ENCODE measurements at regions not wholly inside any gene's neighbourhood (a gene's known extent, or its start where the extent isn't known, plus 50 kb on each side); places are given as distances from the start of the nearest gene placed in this dataset.

DNA sequence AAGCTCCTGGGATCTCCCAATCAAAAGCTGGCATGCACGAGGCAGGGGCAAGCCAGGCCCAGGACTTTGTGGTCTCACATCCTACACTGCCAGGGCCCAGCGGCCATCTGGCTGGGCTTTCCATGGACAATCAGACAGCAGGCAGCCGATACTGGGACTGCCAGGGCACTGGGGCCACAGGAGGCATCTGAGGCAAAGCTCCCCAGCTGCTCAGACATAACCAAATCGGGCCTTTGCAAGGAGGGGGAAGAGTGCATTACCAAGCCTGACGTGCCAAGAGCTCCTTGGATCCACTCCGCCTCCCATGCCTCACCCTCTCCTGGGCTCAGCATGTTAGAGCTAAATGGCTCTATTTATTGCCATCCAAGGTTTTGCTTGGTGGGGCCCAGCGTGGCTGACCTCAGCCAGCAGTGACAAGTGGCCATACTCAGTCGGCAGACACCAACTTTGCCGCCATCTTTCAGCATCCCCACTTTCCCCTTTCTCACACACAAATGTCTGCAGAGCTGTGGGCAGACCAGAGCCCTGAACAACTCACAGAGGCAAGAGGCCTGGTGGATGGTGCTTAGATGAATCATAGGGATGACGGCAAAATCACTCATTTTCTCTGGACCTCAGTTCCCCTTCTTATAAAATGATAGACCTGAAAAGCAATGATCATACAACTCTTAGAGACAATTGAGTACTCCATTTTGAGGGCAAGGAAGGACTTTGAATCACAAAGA, 200.8 kb downstream of the TTC32 start:
- no peaks in the 10 kb centered on the region for H3K36me3 Mint-ChIP-seq (ENCODE audit: low read depth, unreplicated experiment)
- DNase-seq (ENCODE audit: low spot score) = no peak

DNA sequence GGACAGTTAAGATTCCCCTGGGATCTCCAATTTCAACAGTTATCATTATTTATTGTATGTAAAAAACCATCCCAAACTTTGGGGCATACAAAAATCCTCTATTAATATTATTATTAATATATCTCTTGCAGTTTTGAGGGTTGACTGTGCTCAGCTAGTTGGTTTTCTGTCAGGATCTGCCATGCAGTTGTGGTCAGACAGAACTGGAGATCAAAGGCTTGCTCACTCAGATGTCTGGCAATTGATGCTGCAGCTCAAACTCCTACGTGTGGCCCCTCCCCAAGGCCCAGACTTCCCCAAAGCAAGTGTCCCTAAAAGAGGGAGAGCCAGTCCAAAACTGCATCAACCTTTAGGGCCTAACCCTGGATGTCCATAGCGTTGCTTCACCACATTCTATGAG, 204.7 kb downstream of the TTC32 start:
- Mint-ChIP-seq H3K27me3 (ENCODE audit: unreplicated experiment) (peaks cover 13% of the 10 kb centered on the region), H3K4me3 (ENCODE audit: unreplicated experiment) (no peak overlapping the region)
- DNase-seq (ENCODE audit: low spot score) = no peak

More for the DNA sequence above, 200.8 kb downstream of the TTC32 start:
- Mint-ChIP-seq H3K27ac (ENCODE audit: unreplicated experiment) (no peak overlapping the region), H3K9me3 (ENCODE audit: unreplicated experiment) (no peaks in the 10 kb centered on the region), H3K4me1 (ENCODE audit: unreplicated experiment) (peaks cover 3% of the 10 kb centered on the region), H3K4me3 (ENCODE audit: unreplicated experiment) (no peak overlapping the region), H3K27me3 (ENCODE audit: unreplicated experiment) (peaks cover 8% of the 10 kb centered on the region)
- TF ChIP-seq, protein P1, sequence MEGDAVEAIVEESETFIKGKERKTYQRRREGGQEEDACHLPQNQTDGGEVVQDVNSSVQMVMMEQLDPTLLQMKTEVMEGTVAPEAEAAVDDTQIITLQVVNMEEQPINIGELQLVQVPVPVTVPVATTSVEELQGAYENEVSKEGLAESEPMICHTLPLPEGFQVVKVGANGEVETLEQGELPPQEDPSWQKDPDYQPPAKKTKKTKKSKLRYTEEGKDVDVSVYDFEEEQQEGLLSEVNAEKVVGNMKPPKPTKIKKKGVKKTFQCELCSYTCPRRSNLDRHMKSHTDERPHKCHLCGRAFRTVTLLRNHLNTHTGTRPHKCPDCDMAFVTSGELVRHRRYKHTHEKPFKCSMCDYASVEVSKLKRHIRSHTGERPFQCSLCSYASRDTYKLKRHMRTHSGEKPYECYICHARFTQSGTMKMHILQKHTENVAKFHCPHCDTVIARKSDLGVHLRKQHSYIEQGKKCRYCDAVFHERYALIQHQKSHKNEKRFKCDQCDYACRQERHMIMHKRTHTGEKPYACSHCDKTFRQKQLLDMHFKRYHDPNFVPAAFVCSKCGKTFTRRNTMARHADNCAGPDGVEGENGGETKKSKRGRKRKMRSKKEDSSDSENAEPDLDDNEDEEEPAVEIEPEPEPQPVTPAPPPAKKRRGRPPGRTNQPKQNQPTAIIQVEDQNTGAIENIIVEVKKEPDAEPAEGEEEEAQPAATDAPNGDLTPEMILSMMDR (IDR thresholded peaks at IDR 0.05; ENCODE audit: unreplicated experiment) = no peak

DNA sequence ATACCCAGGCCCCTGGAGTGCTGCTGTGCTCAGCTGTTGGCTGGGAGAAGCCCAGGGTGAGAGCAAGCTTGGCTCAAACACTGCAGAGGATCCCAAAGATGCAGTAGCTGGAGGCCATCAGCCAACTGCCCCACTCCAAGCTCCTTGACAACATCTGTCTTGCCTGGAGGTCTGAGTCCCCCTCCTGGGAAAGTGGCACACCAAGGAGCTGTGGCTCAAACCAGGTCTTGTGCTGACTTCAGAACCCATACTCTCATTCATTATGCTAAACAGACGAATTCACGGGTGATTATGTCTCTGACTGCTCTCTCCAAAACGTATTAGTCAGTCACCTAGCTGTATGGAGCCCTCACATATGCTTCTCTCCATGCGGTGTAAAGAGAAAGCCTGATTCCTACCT, 206.1 kb downstream of the TTC32 start:
- H3K4me3 Mint-ChIP-seq (ENCODE audit: unreplicated experiment) = no peak overlapping the region
- DNase-seq (ENCODE audit: low spot score) = no peak
- TF ChIP-seq, protein P1 (IDR thresholded peaks at IDR 0.05; ENCODE audit: unreplicated experiment) = no peak
- H3K27ac Mint-ChIP-seq (ENCODE audit: unreplicated experiment) = no peak overlapping the region
- H3K4me1 Mint-ChIP-seq (ENCODE audit: unreplicated experiment) = no peaks in the 10 kb centered on the region
- H3K36me3 Mint-ChIP-seq (ENCODE audit: low read depth, unreplicated experiment) = no peaks in the 10 kb centered on the region
- peaks cover 13% of the 10 kb centered on the region for H3K27me3 Mint-ChIP-seq (ENCODE audit: unreplicated experiment)
- no peaks in the 10 kb centered on the region for H3K9me3 Mint-ChIP-seq (ENCODE audit: unreplicated experiment)

More for the DNA sequence above, 204.7 kb downstream of the TTC32 start:
- TF ChIP-seq, protein P1 (IDR thresholded peaks at IDR 0.05; ENCODE audit: unreplicated experiment) = no peak
- no peaks in the 10 kb centered on the region for H3K36me3 Mint-ChIP-seq (ENCODE audit: low read depth, unreplicated experiment)
- no peaks in the 10 kb centered on the region for H3K4me1 Mint-ChIP-seq (ENCODE audit: unreplicated experiment)
- H3K9me3 Mint-ChIP-seq (ENCODE audit: unreplicated experiment) = no peaks in the 10 kb centered on the region
- no peak overlapping the region for H3K27ac Mint-ChIP-seq (ENCODE audit: unreplicated experiment)

DNA sequence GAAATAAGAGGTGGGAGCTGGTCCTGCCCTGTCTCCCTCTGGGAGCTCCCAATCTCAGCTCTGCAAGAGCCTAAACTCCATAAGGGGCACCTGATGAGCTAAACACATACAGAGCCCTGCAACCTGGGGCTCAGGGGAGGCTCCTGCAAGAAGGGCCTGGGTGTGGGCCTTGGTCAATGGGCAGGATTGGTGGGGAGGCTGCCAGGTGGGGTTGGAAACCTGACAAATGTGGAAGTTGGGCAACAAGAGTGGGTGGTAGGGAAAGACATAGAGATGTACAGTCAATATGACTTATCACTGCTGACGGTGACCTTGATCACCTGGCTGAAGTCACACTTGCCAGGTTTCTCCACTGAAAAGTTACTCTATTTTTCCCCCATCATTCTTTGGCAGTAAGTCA, 209.9 kb downstream of the TTC32 start:
- Mint-ChIP-seq H3K27me3 (ENCODE audit: unreplicated experiment) (peaks cover 6% of the 10 kb centered on the region), H3K27ac (ENCODE audit: unreplicated experiment) (no peak overlapping the region), H3K4me1 (ENCODE audit: unreplicated experiment) (no peaks in the 10 kb centered on the region), H3K36me3 (ENCODE audit: low read depth, unreplicated experiment) (no peaks in the 10 kb centered on the region), H3K9me3 (ENCODE audit: unreplicated experiment) (no peaks in the 10 kb centered on the region), H3K4me3 (ENCODE audit: unreplicated experiment) (no peak overlapping the region)
- TF ChIP-seq, protein P1 (IDR thresholded peaks at IDR 0.05; ENCODE audit: unreplicated experiment) = no peak
- no peak for DNase-seq (ENCODE audit: low spot score)

DNA sequence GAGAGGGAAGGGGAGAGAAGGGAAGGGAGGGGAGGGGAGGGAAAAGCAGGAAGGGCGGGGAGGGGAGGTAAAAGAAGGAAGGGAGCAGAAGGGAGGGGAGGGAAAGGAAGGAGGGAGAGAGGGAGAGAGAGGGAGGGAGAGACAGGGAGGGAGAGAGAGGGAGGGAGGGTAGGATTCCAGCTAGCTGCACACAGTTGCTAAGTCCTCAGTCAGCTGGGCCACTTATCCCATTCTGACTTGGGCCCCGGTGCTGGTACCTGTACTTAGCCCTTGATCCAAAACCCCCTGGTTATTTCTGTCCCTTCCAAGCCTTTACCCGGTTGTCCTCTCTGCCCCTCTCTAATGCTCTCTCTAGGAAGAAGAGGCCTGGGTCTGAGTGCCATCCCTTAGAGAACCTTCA, 211.4 kb downstream of the TTC32 start:
- Mint-ChIP-seq H3K4me3 (ENCODE audit: unreplicated experiment) (no peak overlapping the region), H3K36me3 (ENCODE audit: low read depth, unreplicated experiment) (no peaks in the 10 kb centered on the region), H3K4me1 (ENCODE audit: unreplicated experiment) (no peaks in the 10 kb centered on the region), H3K27ac (ENCODE audit: unreplicated experiment) (no peak overlapping the region), H3K9me3 (ENCODE audit: unreplicated experiment) (no peaks in the 10 kb centered on the region), H3K27me3 (ENCODE audit: unreplicated experiment) (peaks cover 9% of the 10 kb centered on the region)
- DNase-seq (ENCODE audit: low spot score) = no peak
- TF ChIP-seq, protein P1 (IDR thresholded peaks at IDR 0.05; ENCODE audit: unreplicated experiment) = no peak
